H9 (cell line): ENCODE measurements at regions not wholly inside any gene's neighbourhood (a gene's known extent, or its start where the extent isn't known, plus 50 kb on each side); places are given as distances from the start of the nearest gene placed in this dataset.

Experiments
- DNase-seq: peaks from one replicate; pipeline ENCODE4 v3.0.0-alpha.2; 2017
- H2AFZ ChIP-seq: one replicate; pipeline ENCODE4 v1.6.1; 2013; ENCODE audit warnings: mild to moderate bottlenecking, low read length, control low read depth, moderate library complexity
- H2AK5ac ChIP-seq: 2 replicates; pipeline ENCODE4 v1.6.1; 2013; ENCODE audit warnings: low read length, control low read depth, mixed read lengths; ENCODE audit not compliant: insufficient read length
- H2BK120ac ChIP-seq: one replicate; pipeline ENCODE4 v1.6.1; 2013; ENCODE audit warnings: low read depth, mild to moderate bottlenecking, low read length, control low read depth, inconsistent platforms; ENCODE audit not compliant: poor library complexity, severe bottlenecking
- H2BK12ac ChIP-seq: 2 replicates; pipeline ENCODE4 v1.6.1; 2013; ENCODE audit warnings: low read length, control low read depth, mixed read lengths, low read depth; ENCODE audit not compliant: insufficient read length
- H2BK15ac ChIP-seq: 2 replicates; pipeline ENCODE4 v1.6.1; 2013; ENCODE audit warnings: low read depth, low read length, control low read depth
- H2BK20ac ChIP-seq: one replicate; pipeline ENCODE4 v1.6.1; 2013; ENCODE audit warnings: low read depth, mild to moderate bottlenecking, low read length, control low read depth, inconsistent platforms; ENCODE audit not compliant: poor library complexity, severe bottlenecking
- H2BK5ac ChIP-seq: 2 replicates; pipeline ENCODE4 v1.6.1; 2013; ENCODE audit warnings: low read length, control low read depth, mixed read lengths; ENCODE audit not compliant: insufficient read length
- H3K14ac ChIP-seq: 2 replicates; pipeline ENCODE4 v1.6.1; 2013; ENCODE audit warnings: low read length, control low read depth; ENCODE audit not compliant: insufficient read depth
- H3K18ac ChIP-seq: 2 replicates; pipeline ENCODE4 v1.6.1; 2013; ENCODE audit warnings: low read depth, mild to moderate bottlenecking, mixed read lengths, low read length, control low read depth; ENCODE audit not compliant: insufficient read length
- H3K23ac ChIP-seq: 2 replicates; pipeline ENCODE4 v1.6.1; 2013; ENCODE audit warnings: low read length, control low read depth, mixed read lengths, low read depth; ENCODE audit not compliant: insufficient read length
- H3K23me2 ChIP-seq: 2 replicates; pipeline ENCODE4 v1.6.1; 2013; ENCODE audit warnings: low read depth, mild to moderate bottlenecking, mixed read lengths, low read length, control low read depth; ENCODE audit not compliant: insufficient read length, poor library complexity, severe bottlenecking
- H3K27ac ChIP-seq: 2 replicates; pipeline ENCODE4 v1.5.1; 2013; ENCODE audit warnings: low read length, control low read depth, mixed read lengths, low read depth; ENCODE audit not compliant: insufficient read length
- H3K27me3 ChIP-seq: 2 replicates; pipeline ENCODE4 v1.6.1; 2013; ENCODE audit warnings: low read length, control low read depth, inconsistent platforms; ENCODE audit not compliant: insufficient read depth
- H3K4ac ChIP-seq: 2 replicates; pipeline ENCODE4 v1.6.1; 2013; ENCODE audit warnings: low read depth, mild to moderate bottlenecking, control low read depth, inconsistent platforms, low read length, moderate library complexity
- H3K4me1 ChIP-seq: 2 replicates; pipeline ENCODE4 v1.6.1; 2013; ENCODE audit warnings: low read length, control low read depth, inconsistent platforms; ENCODE audit not compliant: insufficient read depth
- H3K4me2 ChIP-seq: 2 replicates; pipeline ENCODE4 v1.6.1; 2013; ENCODE audit warnings: low read length, control low read depth, mixed read lengths; ENCODE audit not compliant: insufficient read length, insufficient read depth
- H3K56ac ChIP-seq: 2 replicates; pipeline ENCODE4 v1.6.1; 2013; ENCODE audit warnings: low read depth, mild to moderate bottlenecking, mixed read lengths, low read length, control low read depth; ENCODE audit not compliant: insufficient read length
- H3K79me1 ChIP-seq: 2 replicates; pipeline ENCODE4 v1.6.1; 2013; ENCODE audit warnings: low read depth, mild to moderate bottlenecking, moderate library complexity, low read length, control low read depth, inconsistent platforms; ENCODE audit not compliant: insufficient read depth, poor library complexity, severe bottlenecking
- H3K79me2 ChIP-seq: 2 replicates; pipeline ENCODE4 v1.6.1; 2013; ENCODE audit warnings: low read length, control low read depth, inconsistent platforms; ENCODE audit not compliant: insufficient read depth
- H3K9ac ChIP-seq: 2 replicates; pipeline ENCODE4 v1.6.1; 2013; ENCODE audit warnings: low read length, control low read depth, mixed read lengths; ENCODE audit not compliant: insufficient read length; ENCODE audit errors: extremely low read depth
- H3K9me3 ChIP-seq: one replicate; pipeline ENCODE4 v1.6.1; 2013; ENCODE audit warnings: low read depth, low read length, inconsistent platforms; ENCODE audit not compliant: control insufficient read depth
- H3T11ph ChIP-seq: one replicate; pipeline ENCODE4 v1.6.1; 2013; ENCODE audit warnings: mild to moderate bottlenecking, low read length, control low read depth, inconsistent platforms
- H4K20me1 ChIP-seq: one replicate; pipeline ENCODE4 v1.6.1; 2013; ENCODE audit not compliant: control insufficient read depth, insufficient read length, insufficient read depth
- H4K5ac ChIP-seq: 2 replicates; pipeline ENCODE4 v1.6.1; 2013; ENCODE audit warnings: low read depth, mild to moderate bottlenecking, mixed read lengths, low read length, control low read depth; ENCODE audit not compliant: insufficient read length
- H4K8ac ChIP-seq: replicated peaks from 2 replicates; pipeline ENCODE4 v1.6.1; 2013; ENCODE audit warnings: low read length, control low read depth, mixed read lengths, low read depth; ENCODE audit not compliant: insufficient read length
- H4K91ac ChIP-seq: 2 replicates; pipeline ENCODE4 v1.6.1; 2013; ENCODE audit warnings: low read depth, mild to moderate bottlenecking, moderate library complexity, mixed read lengths, low read length, control low read depth; ENCODE audit not compliant: insufficient read length
- H3K27ac Mint-ChIP-seq, 3 experiments: 2 replicates in 2 of 3; 3 replicates in 1 of 3; pipeline ENCODE4 v1.8.0; 2020 to 2021; ENCODE audit warnings: mixed read lengths in 3 of 3, mild to moderate bottlenecking in 1 of 3, moderate library complexity in 1 of 3
- H3K27me3 Mint-ChIP-seq: 2 replicates; pipeline ENCODE4 v1.8.0; 2021; ENCODE audit warnings: low read depth, mild to moderate bottlenecking, moderate library complexity, mixed read lengths
- H3K36me3 Mint-ChIP-seq, 3 experiments: 2 replicates in 2 of 3; 3 replicates in 1 of 3; pipeline ENCODE4 v1.8.0; 2020 to 2021; ENCODE audit warnings: low read depth in 3 of 3, mixed read lengths in 3 of 3; ENCODE audit not compliant: insufficient read depth in 1 of 3
- H3K4me1 Mint-ChIP-seq, 2 experiments: 2 replicates each; pipeline ENCODE4 v1.8.0; 2020; ENCODE audit warnings: mixed read lengths in 2 of 2
- H3K4me3 Mint-ChIP-seq, 2 experiments: 2 replicates in 1 of 2; 3 replicates in 1 of 2; pipeline ENCODE4 v1.8.0; 2020 to 2021; ENCODE audit warnings: mild to moderate bottlenecking in 2 of 2, mixed read lengths in 2 of 2, moderate library complexity in 1 of 2
- H3K9me3 Mint-ChIP-seq, 2 experiments: 2 replicates in 1 of 2; 3 replicates in 1 of 2; pipeline ENCODE4 v1.8.0; 2020; ENCODE audit warnings: mild to moderate bottlenecking in 2 of 2, mixed read lengths in 2 of 2, moderate library complexity in 1 of 2
- WGBS: extraction: QIAGEN DNeasy Blood & Tissue Kit; methylation state at CpG from one replicate; pipeline ENCODE4 v1.1.7; 2013; ENCODE audit warnings: missing lambda C conversion rate, low lambda C conversion rate, mixed read lengths; ENCODE audit not compliant: insufficient read length; ENCODE audit errors: extremely low coverage; 5-methylcytosine and 5-hydroxymethylcytosine counted together
- TF ChIP-seq, protein P1 (sequence below): fragments of 200-600 bp; sonication (generic); conservative IDR thresholded peaks from 3 replicates; pipeline ENCODE4 v1.8.0; 2021; ENCODE audit warnings: antibody characterized with exemption, mild to moderate bottlenecking

DNA sequence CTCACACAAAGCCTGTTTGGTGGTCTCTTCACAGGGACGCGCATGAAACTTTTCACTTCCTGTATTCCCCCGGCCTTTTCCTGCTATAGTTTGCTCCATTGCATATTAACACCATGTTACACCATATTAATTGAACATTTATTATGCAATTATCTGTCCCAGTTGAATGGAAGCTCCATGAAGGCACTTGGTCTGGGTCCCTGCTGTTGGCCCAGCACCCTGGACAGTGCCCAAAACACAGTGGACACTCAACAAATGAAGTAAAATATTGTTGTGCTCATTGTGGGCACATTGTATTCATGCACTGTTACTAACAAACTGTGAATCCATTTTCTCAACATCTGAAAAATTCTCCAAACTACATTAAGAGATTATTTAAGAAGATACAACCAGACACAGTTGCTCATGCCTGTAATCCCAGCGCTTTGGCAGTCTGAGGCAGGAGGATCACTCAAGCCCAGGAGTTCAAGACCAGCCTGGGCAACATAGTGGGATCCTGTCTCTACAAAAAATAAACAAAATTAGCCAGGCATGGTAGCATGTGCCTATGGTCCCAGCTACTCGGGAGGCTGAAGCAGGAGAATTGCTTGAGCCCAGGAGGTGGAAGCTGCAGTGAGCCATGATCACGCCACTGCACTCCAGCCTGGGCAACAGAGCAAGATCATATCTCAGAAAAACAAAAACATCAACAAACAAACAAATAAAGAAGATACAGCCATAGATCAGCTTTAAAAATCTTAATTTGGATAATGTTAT is 292.7 kb upstream of the TENM3 start:
- no peak overlapping the region for H4K8ac ChIP-seq
- no peaks in the 10 kb centered on the region for H3K27me3 ChIP-seq
- H4K91ac ChIP-seq: no peak overlapping the region
- no peak overlapping the region for H3K4ac ChIP-seq
- TF ChIP-seq, protein P1, sequence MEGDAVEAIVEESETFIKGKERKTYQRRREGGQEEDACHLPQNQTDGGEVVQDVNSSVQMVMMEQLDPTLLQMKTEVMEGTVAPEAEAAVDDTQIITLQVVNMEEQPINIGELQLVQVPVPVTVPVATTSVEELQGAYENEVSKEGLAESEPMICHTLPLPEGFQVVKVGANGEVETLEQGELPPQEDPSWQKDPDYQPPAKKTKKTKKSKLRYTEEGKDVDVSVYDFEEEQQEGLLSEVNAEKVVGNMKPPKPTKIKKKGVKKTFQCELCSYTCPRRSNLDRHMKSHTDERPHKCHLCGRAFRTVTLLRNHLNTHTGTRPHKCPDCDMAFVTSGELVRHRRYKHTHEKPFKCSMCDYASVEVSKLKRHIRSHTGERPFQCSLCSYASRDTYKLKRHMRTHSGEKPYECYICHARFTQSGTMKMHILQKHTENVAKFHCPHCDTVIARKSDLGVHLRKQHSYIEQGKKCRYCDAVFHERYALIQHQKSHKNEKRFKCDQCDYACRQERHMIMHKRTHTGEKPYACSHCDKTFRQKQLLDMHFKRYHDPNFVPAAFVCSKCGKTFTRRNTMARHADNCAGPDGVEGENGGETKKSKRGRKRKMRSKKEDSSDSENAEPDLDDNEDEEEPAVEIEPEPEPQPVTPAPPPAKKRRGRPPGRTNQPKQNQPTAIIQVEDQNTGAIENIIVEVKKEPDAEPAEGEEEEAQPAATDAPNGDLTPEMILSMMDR: no peak
- H3K27ac ChIP-seq: peak overlapping the region; percentile 69
- H3K14ac ChIP-seq: no peak overlapping the region
- H2AFZ ChIP-seq: no peak overlapping the region
- no peak overlapping the region for H3T11ph ChIP-seq
- H3K79me1 ChIP-seq: no peaks in the 10 kb centered on the region
- no peak overlapping the region for H3K56ac ChIP-seq
- no peak overlapping the region for H3K4me3 Mint-ChIP-seq
- no peaks in the 10 kb centered on the region for H4K20me1 ChIP-seq
- peak overlapping the region; percentile 76 for H2BK20ac ChIP-seq
- H2AK5ac ChIP-seq: no peak overlapping the region
- no peaks in the 10 kb centered on the region for H3K23me2 ChIP-seq
- no peak overlapping the region for H2BK120ac ChIP-seq
- H3K23ac ChIP-seq: no peak overlapping the region
- H3K4me1 ChIP-seq: peaks cover 7% of the 10 kb centered on the region
- no peaks in the 10 kb centered on the region for H3K79me2 ChIP-seq
- peaks cover 3 to 19% of the 10 kb centered on the region in 2 experiments; a peak in 2 of 4 replicates for H3K4me1 Mint-ChIP-seq
- WGBS: no CpG with 5 or more reads among the region's 6 CpGs
- no peak overlapping the region for H3K18ac ChIP-seq
- H2BK12ac ChIP-seq: no peak overlapping the region
- peaks cover 0 to 1% (median 1%) of the 10 kb centered on the region in 3 experiments; a peak in 1 of 7 replicates for H3K36me3 Mint-ChIP-seq
- H3K4me2 ChIP-seq: no peak overlapping the region
- no peak overlapping the region for H2BK15ac ChIP-seq
- no peaks in the 10 kb centered on the region for H3K27me3 Mint-ChIP-seq
- DNase-seq: no peak
- no peak overlapping the region for H3K27ac Mint-ChIP-seq
- no peak overlapping the region for H3K9ac ChIP-seq
- no peak overlapping the region for H4K5ac ChIP-seq
- no peak overlapping the region for H2BK5ac ChIP-seq
- H3K9me3 ChIP-seq: no peaks in the 10 kb centered on the region
- no peaks in the 10 kb centered on the region; a peak in 2 of 5 replicates for H3K9me3 Mint-ChIP-seq
